ENCODE measurements at regions not wholly inside any gene's neighbourhood (a gene's known extent, or its start where the extent isn't known, plus 50 kb on each side); places are given as distances from the start of the nearest gene placed in this dataset.

GRCh38 chr11:95322539-95322938 is 91.5 kb upstream of the SESN3 start:
- POLR2A ChIA-PET: no interaction called here
- no TSS peak for BruUV-seq (replicated peaks)
- intact Hi-C loops (cut with micrococcal nuclease) (no loop called here), dilution Hi-C loops (cut with MboI; ENCODE audit: extremely low pct_ligation_motif_present, low sequenced_read_pairs) (no loop called here)
- H2AFZ ChIP-seq (ENCODE audit: low read depth, low read length): no peak overlapping the region
- H3K27ac ChIP-seq (ENCODE audit: insufficient read depth, low read depth, low read length): no peak overlapping the region
- H3K4me1 ChIP-seq (ENCODE audit: control insufficient read depth, extremely low read depth, insufficient read depth, low read length): no peaks in the 10 kb centered on the region
- H4K20me1 ChIP-seq (replicated peaks; ENCODE audit: control insufficient read depth, extremely low read depth, insufficient read depth, low read length): no peaks in the 10 kb centered on the region
- DNase-seq (ENCODE audit: low read depth, low spot score) (no peak), FAIRE-seq (no peak)
- H3K4me3 ChIP-seq (replicated peaks in 1 of 3; ENCODE audit: insufficient read depth in 1 of 3, low read depth in 1 of 3, low read length in 3 of 3): no peak overlapping the region
- H3K9ac ChIP-seq (replicated peaks; ENCODE audit: extremely low read depth, insufficient read depth, low read length): no peak overlapping the region
- no peaks in the 10 kb centered on the region for H3K27me3 ChIP-seq (ENCODE audit: control insufficient read depth in 2 of 2, insufficient read depth in 2 of 2, low read length in 2 of 2)
- H3K36me3 ChIP-seq (ENCODE audit: control insufficient read depth in 2 of 2, extremely low read depth in 1 of 2, insufficient read depth in 2 of 2, low read length in 2 of 2): no peaks in the 10 kb centered on the region
- H3K9me1 ChIP-seq (replicated peaks; ENCODE audit: control insufficient read depth, extremely low read depth, insufficient read depth, low read length): no peaks in the 10 kb centered on the region
- no peak for TF ChIP-seq POLR2A (IDR thresholded peaks at IDR 0.05; ENCODE audit: low read depth, low read length)
- no peak for TF ChIP-seq FOS (IDR thresholded peaks at IDR 0.05; ENCODE audit: borderline replicate concordance, insufficient read depth, low read length)
- TF ChIP-seq, protein P1, sequence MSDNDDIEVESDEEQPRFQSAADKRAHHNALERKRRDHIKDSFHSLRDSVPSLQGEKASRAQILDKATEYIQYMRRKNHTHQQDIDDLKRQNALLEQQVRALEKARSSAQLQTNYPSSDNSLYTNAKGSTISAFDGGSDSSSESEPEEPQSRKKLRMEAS (IDR thresholded peaks at IDR 0.05; ENCODE audit: insufficient read depth, insufficient read length): no peak
- no peak for TF ChIP-seq CTCF (IDR thresholded peaks at IDR 0.05; ENCODE audit: extremely low read depth in 1 of 2, insufficient read depth in 1 of 2, low read depth in 1 of 2, low read length in 2 of 2)
- TF ChIP-seq GATA2 (IDR thresholded peaks at IDR 0.05; ENCODE audit: insufficient read depth, insufficient read length, low read depth, low read length): no peak
- no peak for TF ChIP-seq POLR2AphosphoS5 (IDR thresholded peaks at IDR 0.05; ENCODE audit: insufficient read depth, low read depth, low read length)
- TF ChIP-seq JUN (IDR thresholded peaks at IDR 0.05; ENCODE audit: borderline replicate concordance, insufficient read depth, insufficient read length, low read depth): no peak
- no peak for TF ChIP-seq MYC (IDR thresholded peaks at IDR 0.05; ENCODE audit: low read depth, low read length)
- no peak for TF ChIP-seq EZH2 (IDR thresholded peaks at IDR 0.05; ENCODE audit: borderline replicate concordance, low read depth, low read length, severe bottlenecking)
- no peaks in the 10 kb centered on the region for H3K9me3 ChIP-seq (replicated peaks; ENCODE audit: control insufficient read depth, insufficient read depth, low read length)
- no peaks in the 10 kb centered on the region for H3K79me2 ChIP-seq (ENCODE audit: control insufficient read depth, insufficient read depth, low read length)
- H3K4me2 ChIP-seq (ENCODE audit: insufficient read depth, low read length): no peak overlapping the region
- CTCF ChIA-PET: no interaction called here

Measured in endothelial cell of umbilical vein (primary cell).